IMR-90 (cell line): ENCODE measurements at regions not wholly inside any gene's neighbourhood (a gene's known extent, or its start where the extent isn't known, plus 50 kb on each side); places are given as distances from the start of the nearest gene placed in this dataset.
A peak's percentile ranks its signal among the peaks of the same experiment; 100 is the strongest.
"Not testable (repeated sequence)": the region's sequence is repeated elsewhere in the genome, so short reads cannot be mapped to it uniquely, and the experiment has no call there.

Source experiments
- ATAC-seq: fragments of 200-7000 bp; cut with Tn5 transposase; 2 replicates; pipeline ENCODE4 v1.9.1; 2020; ENCODE audit warnings: low read depth, mild to moderate bottlenecking, moderate library complexity
- BruUV-seq: library from RNA; stranded (reverse); fragments of 400-500 nt; replicated peaks from 2 replicates; lab custom pipeline; 2021; lab: Mats Ljungman, UMichigan
- CTCF ChIA-PET: fragments of 300-600 bp; formaldehyde crosslinking; extraction: SDS; loops from one replicate; lab custom pipeline; 2021; ENCODE audit warnings: antibody characterized with exemption; lab: Yijun Ruan, JAX
- POLR2A ChIA-PET: fragments of 300-600 bp; sonication (Branson Sonifier 250); formaldehyde crosslinking; loops from one replicate; lab custom pipeline; 2022; ENCODE audit warnings: antibody characterized with exemption; ENCODE audit not compliant: unreplicated experiment; lab: Charles Lee
- DNase-seq: peaks from one replicate; pipeline ENCODE4 v3.0.0; 2013
- H2AFZ ChIP-seq: replicated peaks from 2 replicates; pipeline ENCODE3; 2013; ENCODE audit warnings: low read length, mild to moderate bottlenecking; ENCODE audit not compliant: poor library complexity
- H2AK5ac ChIP-seq: 2 replicates; pipeline ENCODE4 v1.6.1; 2013; ENCODE audit warnings: low read depth, low read length, inconsistent platforms
- H2AK9ac ChIP-seq: replicated peaks from 2 replicates; pipeline ENCODE3; 2013; ENCODE audit warnings: mild to moderate bottlenecking, low read depth, low read length, moderate library complexity; ENCODE audit not compliant: poor library complexity
- H2BK120ac ChIP-seq: 2 replicates; pipeline ENCODE4 v1.6.1; 2013; ENCODE audit warnings: low read depth, low read length, inconsistent platforms
- H2BK15ac ChIP-seq: 3 replicates; pipeline ENCODE4 v1.6.1; 2013; ENCODE audit warnings: low read depth, low read length, inconsistent platforms
- H2BK20ac ChIP-seq: 2 replicates; pipeline ENCODE4 v1.6.1; 2013; ENCODE audit warnings: low read depth, mild to moderate bottlenecking, inconsistent platforms, low read length, moderate library complexity
- H2BK5ac ChIP-seq: 2 replicates; pipeline ENCODE4 v1.6.1; 2013; ENCODE audit warnings: mild to moderate bottlenecking, low read depth, low read length, inconsistent platforms; ENCODE audit not compliant: poor library complexity, severe bottlenecking
- H3K14ac ChIP-seq: replicated peaks from 2 replicates; pipeline ENCODE4 v1.6.1; 2013; ENCODE audit warnings: low read depth, low read length, inconsistent platforms
- H3K18ac ChIP-seq: 2 replicates; pipeline ENCODE4 v1.6.1; 2013; ENCODE audit warnings: low read depth, low read length, control low read depth
- H3K23ac ChIP-seq: 2 replicates; pipeline ENCODE4 v1.6.1; 2013; ENCODE audit warnings: low read depth, low read length, inconsistent platforms
- H3K27ac ChIP-seq: 2 replicates; pipeline ENCODE4 v1.5.1; 2013; ENCODE audit warnings: mild to moderate bottlenecking, control low read depth, low read length; ENCODE audit not compliant: insufficient read depth
- H3K27me3 ChIP-seq: 2 replicates; pipeline ENCODE4 v1.6.1; 2013; ENCODE audit warnings: low read length; ENCODE audit not compliant: control insufficient read depth, insufficient read depth
- H3K36me3 ChIP-seq: 2 replicates; pipeline ENCODE4 v1.6.1; 2013; ENCODE audit warnings: low read length, mixed read lengths; ENCODE audit not compliant: control insufficient read depth, insufficient read depth
- H3K4ac ChIP-seq: 2 replicates; pipeline ENCODE4 v1.6.1; 2013; ENCODE audit warnings: low read depth, low read length, inconsistent platforms
- H3K4me1 ChIP-seq: 2 replicates; pipeline ENCODE4 v1.6.1; 2013; ENCODE audit warnings: low read length, mixed read lengths; ENCODE audit not compliant: control insufficient read depth, insufficient read depth
- H3K4me2 ChIP-seq: 2 replicates; pipeline ENCODE4 v1.6.1; 2013; ENCODE audit warnings: low read depth, mild to moderate bottlenecking, control low read depth, low read length, moderate library complexity
- H3K4me3 ChIP-seq: 2 replicates; pipeline ENCODE4 v1.5.1; 2013; ENCODE audit warnings: low read depth, mild to moderate bottlenecking, control low read depth, low read length, moderate library complexity; ENCODE audit not compliant: insufficient read depth
- H3K56ac ChIP-seq: 2 replicates; pipeline ENCODE4 v1.6.1; 2013; ENCODE audit warnings: low read length, inconsistent platforms; ENCODE audit not compliant: insufficient read depth; ENCODE audit errors: extremely low read depth
- H3K79me1 ChIP-seq, 2 experiments: 2 replicates each; pipeline ENCODE4 v1.6.1; 2013; ENCODE audit warnings: low read length in 2 of 2, inconsistent platforms in 1 of 2, low read depth in 1 of 2
- H3K9ac ChIP-seq: 2 replicates; pipeline ENCODE4 v1.6.1; 2013; ENCODE audit warnings: low read depth, low read length, control low read depth
- H3K9me1 ChIP-seq: 2 replicates; pipeline ENCODE4 v1.6.1; 2013; ENCODE audit warnings: low read length, inconsistent platforms; ENCODE audit not compliant: insufficient read depth
- H3K9me3 ChIP-seq: 2 replicates; pipeline ENCODE4 v1.6.1; 2013; ENCODE audit warnings: low read length; ENCODE audit not compliant: control insufficient read depth, insufficient read depth
- H4K20me1 ChIP-seq: 2 replicates; pipeline ENCODE4 v1.6.1; 2013; ENCODE audit warnings: low read length, inconsistent platforms; ENCODE audit not compliant: insufficient read depth
- H4K5ac ChIP-seq: 2 replicates; pipeline ENCODE4 v1.6.1; 2013; ENCODE audit warnings: mild to moderate bottlenecking, low read depth, low read length, control low read depth
- H4K8ac ChIP-seq, 2 experiments: 2 replicates each; pipeline ENCODE4 v1.6.1; 2013; ENCODE audit warnings: low read depth in 2 of 2, low read length in 2 of 2, control low read depth in 1 of 2, inconsistent platforms in 1 of 2
- H4K91ac ChIP-seq: 2 replicates; pipeline ENCODE4 v1.6.1; 2013; ENCODE audit warnings: low read depth, low read length, inconsistent platforms; ENCODE audit not compliant: insufficient read depth
- CEBPB ChIP-seq: IDR thresholded peaks from 2 replicates; pipeline ENCODE4 v1.6.1; 2012; ENCODE audit warnings: low read depth, low read length, improper control_type of control experiment
- MAZ ChIP-seq: IDR thresholded peaks from 2 replicates; pipeline ENCODE4 v1.6.1; 2012; ENCODE audit warnings: low read depth, mild to moderate bottlenecking, low read length, improper control_type of control experiment, moderate library complexity, borderline replicate concordance
- MXI1 ChIP-seq: IDR thresholded peaks from 2 replicates; pipeline ENCODE4 v1.6.1; 2012; ENCODE audit warnings: low read depth, mild to moderate bottlenecking, low read length, moderate library complexity, borderline replicate concordance
- RAD21 ChIP-seq: IDR thresholded peaks from 2 replicates; pipeline ENCODE4 v1.6.1; 2012; ENCODE audit warnings: low read length, improper control_type of control experiment
- WGBS, 2 experiments: methylation state at CpG; one replicate each; pipeline versions ENCODE4 v1.1.5 to v1.1.7; 2013; ENCODE audit warnings: missing lambda C conversion rate in 2 of 2; ENCODE audit not compliant: insufficient read length in 1 of 2; ENCODE audit errors: extremely low coverage in 2 of 2; 5-methylcytosine and 5-hydroxymethylcytosine counted together
- dilution Hi-C: fragments of 300-500 bp; cut with HindIII; formaldehyde crosslinking; loops from one replicate; pipeline ENCODE4 v1.14.3; 2018; ENCODE audit warnings: low sequenced_read_pairs; ENCODE audit not compliant: unreplicated experiment
- in situ Hi-C: fragments of 300-500 bp; cut with MboI; formaldehyde crosslinking; loops from 3 replicates; pipeline ENCODE4 v1.14.3; 2019; ENCODE audit warnings: low sequenced_read_pairs, inconsistent platforms, mixed read lengths
- intact Hi-C: fragments of 100-400 bp; cut with micrococcal nuclease; formaldehyde crosslinking; loops from 2 replicates; pipeline ENCODE4 v1.10.0; 2022
- TF ChIP-seq, protein P1 (sequence below): fragments of 150-350 bp; IDR thresholded peaks from 2 replicates; pipeline ENCODE4 v1.6.1; 2017; ENCODE audit warnings: mild to moderate bottlenecking, antibody characterized with exemption, low read length, low read depth

GRCh38 chr6:854406-855118, 161.6 kb upstream of the EXOC2 start:
- Histone ChIP-seq H4K91ac (no peak overlapping the region), H3K56ac (no peak overlapping the region), H2BK15ac (no peak overlapping the region), H2BK20ac (no peak overlapping the region), H3K36me3 (no peaks in the 10 kb centered on the region), H3K4me3 (peak overlapping the region; percentile 26; the same call in 1 of the 2 replicates), H2AK9ac (no peak overlapping the region), H3K9me1 (no peaks in the 10 kb centered on the region), H3K23ac (no peak overlapping the region), H2AK5ac (no peak overlapping the region), H3K9me3 (no peaks in the 10 kb centered on the region), H4K20me1 (no peaks in the 10 kb centered on the region), H2AFZ (peak overlapping the region; percentile 57), H3K4me1 (peaks cover 4% of the 10 kb centered on the region; the same call in 1 of the 2 replicates), H4K5ac (no peak overlapping the region), H3K14ac (no peak overlapping the region), H2BK5ac (no peak overlapping the region), H2BK120ac (no peak overlapping the region), H3K4ac (no peak overlapping the region), H3K9ac (no peak overlapping the region), H3K18ac (no peak overlapping the region), H3K27ac (no peak overlapping the region), H3K27me3 (no peaks in the 10 kb centered on the region; the same call in 1 of the 2 replicates), H3K4me2 (peak overlapping the region; percentile 71), H3K79me1 (no peaks in the 10 kb centered on the region), H4K8ac (no peak overlapping the region)
- intact Hi-C loops: no loop called here
- ChIA-PET CTCF (interaction anchor here (0.6 kb wide), 1 partner anchor 58 kb away, joined by 3 read pairs; no protein-coding TSS in a partner anchor), POLR2A (no interaction called here)
- ATAC-seq: peak; percentile 78
- in situ Hi-C loops: no loop called here
- BruUV-seq: no TSS peak
- WGBS, 2 experiments: 17% methylated on average over 3 of the region's 12 CpGs; no CpG with 5 or more reads in 1 of the 2 experiments
- dilution Hi-C loops: no loop called here
- DNase-seq: peak; percentile 37
- TF ChIP-seq MAZ: no peak
- TF ChIP-seq MXI1: no peak
- TF ChIP-seq CEBPB: no peak
- TF ChIP-seq, protein P1, sequence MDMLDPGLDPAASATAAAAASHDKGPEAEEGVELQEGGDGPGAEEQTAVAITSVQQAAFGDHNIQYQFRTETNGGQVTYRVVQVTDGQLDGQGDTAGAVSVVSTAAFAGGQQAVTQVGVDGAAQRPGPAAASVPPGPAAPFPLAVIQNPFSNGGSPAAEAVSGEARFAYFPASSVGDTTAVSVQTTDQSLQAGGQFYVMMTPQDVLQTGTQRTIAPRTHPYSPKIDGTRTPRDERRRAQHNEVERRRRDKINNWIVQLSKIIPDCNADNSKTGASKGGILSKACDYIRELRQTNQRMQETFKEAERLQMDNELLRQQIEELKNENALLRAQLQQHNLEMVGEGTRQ: no peak
- TF ChIP-seq RAD21: no peak

DNA sequence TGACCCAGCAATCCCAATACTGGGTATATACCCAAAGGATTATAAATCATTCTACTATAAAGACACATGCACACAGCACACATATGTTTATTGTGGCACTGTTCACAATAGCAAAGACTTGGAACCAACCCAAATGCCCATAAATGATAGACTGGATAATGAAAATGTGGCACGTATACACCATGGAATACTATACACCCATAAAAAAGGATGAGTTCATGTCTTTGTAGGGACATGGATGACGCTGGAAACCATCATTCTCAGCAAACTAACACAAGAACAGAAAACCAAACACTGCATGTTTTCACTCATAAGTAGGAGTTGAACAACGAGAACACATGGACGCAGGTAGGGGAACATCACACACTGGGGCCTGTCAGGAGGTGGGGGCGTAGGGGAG, 159.3 kb upstream of the EXOC2 start:
- H2AK5ac ChIP-seq, DNase-seq, H3K9ac ChIP-seq, H2AK9ac ChIP-seq, BruUV-seq, POLR2A ChIA-PET, H3K9me1 ChIP-seq, H3K18ac ChIP-seq, H3K27ac ChIP-seq, H3K23ac ChIP-seq, H4K8ac ChIP-seq, H3K4me2 ChIP-seq, H2BK120ac ChIP-seq, H3K14ac ChIP-seq, H4K91ac ChIP-seq, H3K4me1 ChIP-seq, H2BK15ac ChIP-seq, H2BK5ac ChIP-seq, H2BK20ac ChIP-seq, H3K4me3 ChIP-seq, intact Hi-C loops, H4K5ac ChIP-seq, H3K79me1 ChIP-seq, dilution Hi-C loops, H3K56ac ChIP-seq, H4K20me1 ChIP-seq, H3K27me3 ChIP-seq, H3K9me3 ChIP-seq, in situ Hi-C loops, H3K4ac ChIP-seq, H3K36me3 ChIP-seq, ATAC-seq, CTCF ChIA-PET, H2AFZ ChIP-seq: not testable (repeated sequence)
- no CpG with 5 or more reads among the region's 5 CpGs for WGBS, 2 experiments
